ENCODE measurements at regions not wholly inside any gene's neighbourhood (a gene's known extent, or its start where the extent isn't known, plus 50 kb on each side); places are given as distances from the start of the nearest gene placed in this dataset.

DNA sequence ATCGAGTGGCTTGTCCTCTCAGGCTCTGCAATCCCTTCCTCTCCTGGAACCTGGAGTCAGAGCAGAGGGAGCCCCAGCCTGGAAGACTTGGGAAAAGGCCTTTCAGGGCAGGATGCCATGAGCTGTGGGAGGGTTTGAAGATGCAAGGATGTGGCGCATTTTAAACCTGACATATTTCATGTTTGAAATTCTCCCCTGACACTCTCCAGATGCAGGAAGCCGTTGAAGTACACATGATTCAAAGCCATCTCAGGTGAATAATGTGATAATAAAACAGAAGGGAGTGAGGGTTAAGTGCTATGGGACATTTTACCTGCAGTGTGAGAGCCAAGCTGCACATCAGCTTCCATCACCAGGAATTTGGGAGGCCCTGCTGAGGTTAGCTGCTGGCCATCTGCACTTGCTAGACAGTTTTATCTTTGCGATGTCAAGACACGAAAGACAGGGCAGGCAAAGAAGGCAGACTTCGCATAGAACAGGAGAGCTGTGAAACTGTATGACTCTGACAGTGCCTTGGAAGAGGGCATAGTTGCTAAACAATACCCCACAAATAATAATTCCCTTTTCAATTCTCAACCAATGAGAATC, 159.1 kb upstream of the GDF10 start:
- no peak for DNase-seq
- TF ChIP-seq POLR2AphosphoS5 (IDR thresholded peaks at IDR 0.05) (peak in 2 of 4 donors; percentile 56 to 73), EP300 (IDR thresholded peaks at IDR 0.05) (no peak), POLR2A (IDR thresholded peaks at IDR 0.05) (no peak)
- TF ChIP-seq, protein P1, sequence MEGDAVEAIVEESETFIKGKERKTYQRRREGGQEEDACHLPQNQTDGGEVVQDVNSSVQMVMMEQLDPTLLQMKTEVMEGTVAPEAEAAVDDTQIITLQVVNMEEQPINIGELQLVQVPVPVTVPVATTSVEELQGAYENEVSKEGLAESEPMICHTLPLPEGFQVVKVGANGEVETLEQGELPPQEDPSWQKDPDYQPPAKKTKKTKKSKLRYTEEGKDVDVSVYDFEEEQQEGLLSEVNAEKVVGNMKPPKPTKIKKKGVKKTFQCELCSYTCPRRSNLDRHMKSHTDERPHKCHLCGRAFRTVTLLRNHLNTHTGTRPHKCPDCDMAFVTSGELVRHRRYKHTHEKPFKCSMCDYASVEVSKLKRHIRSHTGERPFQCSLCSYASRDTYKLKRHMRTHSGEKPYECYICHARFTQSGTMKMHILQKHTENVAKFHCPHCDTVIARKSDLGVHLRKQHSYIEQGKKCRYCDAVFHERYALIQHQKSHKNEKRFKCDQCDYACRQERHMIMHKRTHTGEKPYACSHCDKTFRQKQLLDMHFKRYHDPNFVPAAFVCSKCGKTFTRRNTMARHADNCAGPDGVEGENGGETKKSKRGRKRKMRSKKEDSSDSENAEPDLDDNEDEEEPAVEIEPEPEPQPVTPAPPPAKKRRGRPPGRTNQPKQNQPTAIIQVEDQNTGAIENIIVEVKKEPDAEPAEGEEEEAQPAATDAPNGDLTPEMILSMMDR (IDR thresholded peaks at IDR 0.05), result no peak
- Histone ChIP-seq H3K27ac (no peak overlapping the region), H3K4me1 (no peaks in the 10 kb centered on the region), H3K4me3 (no peak overlapping the region), H3K9me3 (no peaks in the 10 kb centered on the region), H3K36me3 (no peaks in the 10 kb centered on the region), H3K27me3 (no peaks in the 10 kb centered on the region)
- 81 to 83% methylated on average over 6 of the region's 6 CpGs for WGBS, 2 donors
- intact Hi-C loops (cut with DNase I), result no loop called here

DNA sequence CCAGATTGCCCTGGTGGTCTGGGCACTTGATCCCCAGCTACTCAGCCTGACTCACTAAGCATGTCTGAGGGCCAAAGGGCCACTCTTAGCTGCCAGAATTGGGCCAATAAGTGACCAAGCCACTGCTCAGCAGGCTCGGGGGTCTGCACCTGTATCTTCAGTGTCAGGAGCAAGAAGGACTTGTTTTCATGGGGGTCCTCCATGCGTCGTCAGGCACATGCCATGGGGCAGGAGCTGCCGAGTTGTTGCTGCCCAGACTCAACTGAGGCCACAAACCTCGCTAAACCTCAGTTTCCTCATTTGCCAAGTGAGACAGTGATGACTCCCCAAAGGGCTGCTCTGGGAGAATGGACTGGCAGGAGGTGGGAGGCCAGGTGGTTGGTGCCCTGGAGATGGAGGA, 158.6 kb upstream of the GDF10 start:
- Histone ChIP-seq H3K4me1 (no peaks in the 10 kb centered on the region), H3K4me3 (no peak overlapping the region), H3K27ac (no peak overlapping the region), H3K27me3 (no peaks in the 10 kb centered on the region), H3K36me3 (no peaks in the 10 kb centered on the region), H3K9me3 (no peaks in the 10 kb centered on the region)
- TF ChIP-seq POLR2AphosphoS5 (IDR thresholded peaks at IDR 0.05) (no peak), POLR2A (IDR thresholded peaks at IDR 0.05) (no peak), EP300 (IDR thresholded peaks at IDR 0.05) (no peak)
- TF ChIP-seq, protein P1 (IDR thresholded peaks at IDR 0.05), result no peak
- 85 to 91% methylated on average over 5 of the region's 5 CpGs for WGBS, 2 donors
- no peak for DNase-seq
- intact Hi-C loops (cut with DNase I), result no loop called here

DNA sequence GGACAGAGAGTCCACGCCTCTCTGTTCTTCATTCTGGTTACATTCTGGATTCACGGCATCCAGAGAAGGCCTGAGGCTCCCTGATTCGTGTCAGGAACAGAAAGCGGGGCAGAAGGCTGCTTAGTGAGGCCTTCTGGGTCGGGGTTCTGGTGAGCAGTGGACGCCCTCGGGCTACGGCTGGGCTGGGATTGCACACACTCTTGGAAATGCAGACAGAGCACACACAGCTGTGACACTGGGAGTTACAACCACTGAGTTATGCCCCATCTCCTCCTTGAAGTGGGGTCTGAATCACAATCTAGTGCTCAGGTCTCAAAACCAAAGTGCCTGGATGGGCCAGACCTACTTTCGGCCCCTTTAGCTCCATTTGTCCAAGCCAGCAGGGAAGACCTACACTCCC, 156.9 kb upstream of the GDF10 start:
- no peaks in the 10 kb centered on the region for H3K9me3 ChIP-seq
- DNase-seq, result no peak
- H3K27ac ChIP-seq, result no peak overlapping the region
- no peak overlapping the region for H3K4me3 ChIP-seq
- no peaks in the 10 kb centered on the region for H3K27me3 ChIP-seq
- H3K4me1 ChIP-seq, result no peaks in the 10 kb centered on the region
- H3K36me3 ChIP-seq, result no peaks in the 10 kb centered on the region
- intact Hi-C loops (cut with DNase I), result no loop called here
- TF ChIP-seq POLR2AphosphoS5 (IDR thresholded peaks at IDR 0.05) (no peak), EP300 (IDR thresholded peaks at IDR 0.05) (no peak), POLR2A (IDR thresholded peaks at IDR 0.05) (no peak)
- TF ChIP-seq, protein P1 (IDR thresholded peaks at IDR 0.05), result no peak
- 87 to 92% methylated on average over 9 of the region's 9 CpGs for whole genome bisulfite sequencing, 2 donors

DNA sequence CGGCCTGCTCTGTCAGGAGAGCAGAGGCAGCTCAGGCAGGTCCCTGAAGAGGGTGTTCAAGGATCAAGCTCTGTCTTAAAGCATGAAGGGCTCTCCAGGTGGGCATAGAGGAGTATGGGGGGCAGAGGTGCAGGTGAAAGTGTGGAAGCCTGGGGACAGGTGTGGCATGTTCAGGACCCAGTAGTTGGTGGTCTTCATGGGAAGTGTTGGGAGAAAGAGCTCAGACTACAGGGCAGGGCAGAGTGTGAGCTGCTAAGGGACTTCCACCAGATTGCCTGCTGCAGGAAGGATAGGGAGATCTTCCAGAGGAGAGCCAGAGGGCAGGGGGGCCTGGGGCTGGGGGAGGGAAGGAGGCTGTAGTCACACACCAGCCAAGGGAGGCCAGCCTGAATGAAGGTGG, 156.5 kb upstream of the GDF10 start:
- DNase-seq, result no peak

More for the DNA sequence above, 156.5 kb upstream of the GDF10 start:
- Histone ChIP-seq H3K4me1 (no peaks in the 10 kb centered on the region), H3K27ac (no peak overlapping the region), H3K36me3 (no peaks in the 10 kb centered on the region), H3K9me3 (no peaks in the 10 kb centered on the region), H3K27me3 (no peaks in the 10 kb centered on the region), H3K4me3 (no peak overlapping the region)
- intact Hi-C loops (cut with DNase I), result no loop called here
- WGBS, 2 donors, result 82 to 97% methylated on average over 1 of the region's 1 CpG
- TF ChIP-seq, protein P1 (IDR thresholded peaks at IDR 0.05), result no peak
- no peak for TF ChIP-seq POLR2AphosphoS5 (IDR thresholded peaks at IDR 0.05)
- TF ChIP-seq POLR2A (IDR thresholded peaks at IDR 0.05), result no peak
- TF ChIP-seq EP300 (IDR thresholded peaks at IDR 0.05), result no peak

Data from sigmoid colon (tissue), 6 donors.